OCI-LY1 (cell line): ENCODE measurements at regions not wholly inside any gene's neighbourhood (a gene's known extent, or its start where the extent isn't known, plus 50 kb on each side); places are given as distances from the start of the nearest gene placed in this dataset.

Experiments used
- H2AFZ ChIP-seq: fragments of 200-600 bp; sonication (generic), shearing (Covaris generic); 2 replicates; pipeline ENCODE4 v1.6.0; 2014; ENCODE audit warnings: antibody characterized with exemption, mild to moderate bottlenecking, low read length
- H3F3A ChIP-seq: fragments of 200-600 bp; sonication (generic), shearing (Covaris generic); 2 replicates; pipeline ENCODE4 v1.6.0; 2014; ENCODE audit warnings: mild to moderate bottlenecking, antibody characterized with exemption, low read length, moderate library complexity; ENCODE audit not compliant: insufficient read depth
- H3K27ac ChIP-seq: fragments of 200-600 bp; sonication (generic); 2 replicates; pipeline ENCODE4 v1.5.1; 2014; ENCODE audit warnings: low read length, mixed run types, mild to moderate bottlenecking, low read depth; ENCODE audit not compliant: poor library complexity, severe bottlenecking
- H3K27me3 ChIP-seq: fragments of 200-600 bp; sonication (generic); 2 replicates; pipeline ENCODE4 v1.6.0; 2014; ENCODE audit warnings: antibody characterized with exemption, mild to moderate bottlenecking, low read length, moderate library complexity; ENCODE audit not compliant: insufficient read depth
- H3K36me3 ChIP-seq: fragments of 200-600 bp; sonication (generic); 2 replicates; pipeline ENCODE4 v1.6.1; 2014; ENCODE audit warnings: mild to moderate bottlenecking, antibody characterized with exemption, low read length, moderate library complexity, mixed read lengths; ENCODE audit not compliant: insufficient read depth
- H3K4me1 ChIP-seq: fragments of 200-600 bp; sonication (generic); 2 replicates; pipeline ENCODE4 v1.5.1; 2014; ENCODE audit warnings: mild to moderate bottlenecking, low read length, moderate library complexity; ENCODE audit not compliant: insufficient read depth, severe bottlenecking
- H3K4me2 ChIP-seq: fragments of 200-600 bp; sonication (generic), shearing (Covaris generic); 2 replicates; pipeline ENCODE4 v1.6.1; 2014; ENCODE audit warnings: low read length
- H3K4me3 ChIP-seq: fragments of 200-600 bp; sonication (generic); 2 replicates; pipeline ENCODE4 v1.5.1; 2014; ENCODE audit warnings: low read length, low read depth, mild to moderate bottlenecking, mixed read lengths; ENCODE audit not compliant: poor library complexity, severe bottlenecking
- H3K79me2 ChIP-seq: fragments of 200-600 bp; shearing (Covaris generic); 2 replicates; pipeline ENCODE4 v1.6.1; 2016; ENCODE audit warnings: mixed run types, low read length, mixed read lengths; ENCODE audit not compliant: insufficient read depth
- H3K9ac ChIP-seq: fragments of 200-600 bp; sonication (generic), shearing (Covaris generic); 2 replicates; pipeline ENCODE4 v1.6.1; 2014; ENCODE audit warnings: mild to moderate bottlenecking, low read length, mixed read lengths
- H3K9me2 ChIP-seq: fragments of 200-600 bp; sonication (generic), shearing (Covaris generic); 2 replicates; pipeline ENCODE4 v1.6.1; 2014; ENCODE audit warnings: low read depth, mild to moderate bottlenecking, low read length, mixed read lengths
- H3K9me3 ChIP-seq: fragments of 200-600 bp; shearing (Covaris generic); 2 replicates; pipeline ENCODE4 v1.6.1; 2014; ENCODE audit warnings: low read length, mixed read lengths
- H4K20me1 ChIP-seq: fragments of 200-600 bp; sonication (generic), shearing (Covaris generic); 2 replicates; pipeline ENCODE4 v1.6.0; 2016; ENCODE audit warnings: mild to moderate bottlenecking, low read length; ENCODE audit not compliant: insufficient read depth
- EZH2 ChIP-seq: fragments of 200-600 bp; sonication (generic), shearing (Covaris generic); IDR thresholded peaks from 2 replicates; pipeline ENCODE4 v1.8.0; 2017; ENCODE audit warnings: borderline replicate concordance, mixed run types, mild to moderate bottlenecking, antibody characterized with exemption, low read length, moderate library complexity, mixed read lengths
- TF ChIP-seq, protein P1 (sequence below): fragments of 200-600 bp; sonication (generic), shearing (Covaris generic); IDR thresholded peaks from 2 replicates; pipeline ENCODE4 v1.5.1; 2017; ENCODE audit warnings: mild to moderate bottlenecking, antibody characterized with exemption, low read length, moderate library complexity, mixed read lengths

DNA sequence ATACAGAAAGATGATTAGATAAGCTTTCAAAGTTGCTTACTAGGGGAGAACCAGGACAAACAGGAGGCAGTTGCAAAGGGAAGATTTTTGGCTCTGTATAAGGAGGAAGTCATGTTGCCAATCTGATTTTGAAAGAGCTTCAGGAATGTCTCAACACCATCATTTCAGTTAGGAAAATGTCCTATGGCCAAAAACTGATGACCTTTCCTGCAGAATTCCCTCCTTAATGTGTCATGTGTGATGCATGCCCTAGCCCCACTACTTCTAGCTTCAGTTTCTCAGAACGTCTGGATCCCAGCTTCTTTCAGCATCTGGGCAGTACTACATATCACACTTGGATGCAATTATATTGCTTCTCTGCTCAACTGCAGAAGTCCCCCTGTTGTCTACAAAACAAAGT is 211.5 kb upstream of the NREP start:
- Histone ChIP-seq H3F3A (no peaks in the 10 kb centered on the region), H3K9me3 (no peaks in the 10 kb centered on the region), H3K79me2 (no peaks in the 10 kb centered on the region), H3K27me3 (no peaks in the 10 kb centered on the region), H3K4me3 (no peak overlapping the region), H4K20me1 (no peaks in the 10 kb centered on the region), H3K9ac (no peak overlapping the region), H3K4me1 (no peaks in the 10 kb centered on the region), H3K4me2 (no peak overlapping the region), H3K36me3 (no peaks in the 10 kb centered on the region), H2AFZ (no peak overlapping the region), H3K9me2 (no peaks in the 10 kb centered on the region), H3K27ac (no peak overlapping the region)
- TF ChIP-seq EZH2 = no peak
- TF ChIP-seq, protein P1, sequence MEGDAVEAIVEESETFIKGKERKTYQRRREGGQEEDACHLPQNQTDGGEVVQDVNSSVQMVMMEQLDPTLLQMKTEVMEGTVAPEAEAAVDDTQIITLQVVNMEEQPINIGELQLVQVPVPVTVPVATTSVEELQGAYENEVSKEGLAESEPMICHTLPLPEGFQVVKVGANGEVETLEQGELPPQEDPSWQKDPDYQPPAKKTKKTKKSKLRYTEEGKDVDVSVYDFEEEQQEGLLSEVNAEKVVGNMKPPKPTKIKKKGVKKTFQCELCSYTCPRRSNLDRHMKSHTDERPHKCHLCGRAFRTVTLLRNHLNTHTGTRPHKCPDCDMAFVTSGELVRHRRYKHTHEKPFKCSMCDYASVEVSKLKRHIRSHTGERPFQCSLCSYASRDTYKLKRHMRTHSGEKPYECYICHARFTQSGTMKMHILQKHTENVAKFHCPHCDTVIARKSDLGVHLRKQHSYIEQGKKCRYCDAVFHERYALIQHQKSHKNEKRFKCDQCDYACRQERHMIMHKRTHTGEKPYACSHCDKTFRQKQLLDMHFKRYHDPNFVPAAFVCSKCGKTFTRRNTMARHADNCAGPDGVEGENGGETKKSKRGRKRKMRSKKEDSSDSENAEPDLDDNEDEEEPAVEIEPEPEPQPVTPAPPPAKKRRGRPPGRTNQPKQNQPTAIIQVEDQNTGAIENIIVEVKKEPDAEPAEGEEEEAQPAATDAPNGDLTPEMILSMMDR = no peak

GRCh38 chr5:111967463-111967862 is 210.5 kb upstream of the NREP start:
- Histone ChIP-seq H3K27me3 (no peaks in the 10 kb centered on the region), H3F3A (no peaks in the 10 kb centered on the region), H3K4me2 (no peak overlapping the region), H2AFZ (no peak overlapping the region), H3K9me2 (no peaks in the 10 kb centered on the region), H3K27ac (no peak overlapping the region), H3K9ac (no peak overlapping the region), H3K36me3 (no peaks in the 10 kb centered on the region), H3K4me1 (no peaks in the 10 kb centered on the region), H4K20me1 (no peaks in the 10 kb centered on the region), H3K4me3 (no peak overlapping the region), H3K9me3 (0 out of 2 replicates have a peak, but pooled peaks cover 3% of the 10 kb centered on the region), H3K79me2 (no peaks in the 10 kb centered on the region)
- TF ChIP-seq, protein P1 = no peak
- no peak for TF ChIP-seq EZH2

GRCh38 chr5:111966290-111966689 is 209.3 kb upstream of the NREP start:
- TF ChIP-seq, protein P1 = no peak
- no peak for TF ChIP-seq EZH2
- Histone ChIP-seq H4K20me1 (no peaks in the 10 kb centered on the region), H3K79me2 (no peaks in the 10 kb centered on the region), H3K4me2 (no peak overlapping the region), H3F3A (no peaks in the 10 kb centered on the region), H3K4me3 (no peak overlapping the region), H3K4me1 (no peaks in the 10 kb centered on the region), H3K9ac (no peak overlapping the region), H3K9me3 (0 out of 2 replicates have a peak, but pooled peaks cover 5% of the 10 kb centered on the region), H3K27ac (no peak overlapping the region), H3K36me3 (no peaks in the 10 kb centered on the region), H3K9me2 (no peaks in the 10 kb centered on the region), H3K27me3 (no peaks in the 10 kb centered on the region), H2AFZ (no peak overlapping the region)
